Sigmoid colon (tissue), 4 donors: ENCODE measurements at regions not wholly inside any gene's neighbourhood (a gene's known extent, or its start where the extent isn't known, plus 50 kb on each side); places are given as distances from the start of the nearest gene placed in this dataset.

ENCODE experiments used
- POLR2A ChIP-seq, 2 donors: fragments of 450-650 bp; IDR thresholded peaks; one replicate each; pipeline ENCODE4 v1.6.1; 2016; ENCODE audit warnings: antibody characterized with exemption in 2 of 2, mild to moderate bottlenecking in 2 of 2, moderate library complexity in 2 of 2
- POLR2AphosphoS5 ChIP-seq, 4 donors: sonication (generic); formaldehyde crosslinking; IDR thresholded peaks; one replicate each; pipeline ENCODE4 v1.6.1; 2017; ENCODE audit warnings: antibody characterized with exemption in 4 of 4
- TF ChIP-seq, protein P1 (sequence below), 4 experiments: fragments of 450-650 bp in 3 of 4; fragments of 200-600 bp in 1 of 4; IDR thresholded peaks; one replicate each; pipeline ENCODE4 v1.5.1; 2016 to 2019; ENCODE audit warnings: antibody characterized with exemption in 4 of 4, mild to moderate bottlenecking in 3 of 4, moderate library complexity in 2 of 4

DNA sequence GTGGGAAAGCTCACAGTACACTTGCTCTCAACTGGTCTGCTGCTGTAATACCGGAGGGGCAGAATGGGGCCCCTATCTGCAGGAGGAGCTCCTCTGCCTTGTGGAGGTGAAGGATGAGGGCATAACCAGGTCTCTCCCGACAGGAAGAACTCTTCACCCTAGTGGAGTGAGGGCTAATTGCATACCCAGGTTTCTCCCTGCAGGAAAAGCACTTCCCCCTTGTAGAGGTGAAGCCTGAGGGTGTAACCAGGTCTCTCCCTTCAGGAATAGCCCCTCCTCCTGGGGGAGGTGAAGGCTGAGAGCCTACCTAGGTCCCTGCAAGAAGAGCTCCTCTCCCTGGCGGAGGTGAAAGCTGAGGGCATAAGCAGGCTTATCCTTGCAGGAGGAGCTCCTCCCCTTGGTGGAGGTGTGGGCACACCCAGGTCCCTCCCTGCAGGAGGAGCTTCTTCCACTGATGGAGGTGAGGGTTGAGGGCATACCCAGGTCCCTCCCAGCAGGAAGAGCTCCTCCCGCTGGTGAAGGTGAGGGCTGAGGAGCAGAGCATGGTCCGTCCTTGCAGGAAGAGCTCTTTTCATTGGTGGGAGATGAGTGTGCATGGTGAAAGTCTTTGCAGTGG lies 954.1 kb downstream of the NLGN4Y start:
- TF ChIP-seq, protein P1, sequence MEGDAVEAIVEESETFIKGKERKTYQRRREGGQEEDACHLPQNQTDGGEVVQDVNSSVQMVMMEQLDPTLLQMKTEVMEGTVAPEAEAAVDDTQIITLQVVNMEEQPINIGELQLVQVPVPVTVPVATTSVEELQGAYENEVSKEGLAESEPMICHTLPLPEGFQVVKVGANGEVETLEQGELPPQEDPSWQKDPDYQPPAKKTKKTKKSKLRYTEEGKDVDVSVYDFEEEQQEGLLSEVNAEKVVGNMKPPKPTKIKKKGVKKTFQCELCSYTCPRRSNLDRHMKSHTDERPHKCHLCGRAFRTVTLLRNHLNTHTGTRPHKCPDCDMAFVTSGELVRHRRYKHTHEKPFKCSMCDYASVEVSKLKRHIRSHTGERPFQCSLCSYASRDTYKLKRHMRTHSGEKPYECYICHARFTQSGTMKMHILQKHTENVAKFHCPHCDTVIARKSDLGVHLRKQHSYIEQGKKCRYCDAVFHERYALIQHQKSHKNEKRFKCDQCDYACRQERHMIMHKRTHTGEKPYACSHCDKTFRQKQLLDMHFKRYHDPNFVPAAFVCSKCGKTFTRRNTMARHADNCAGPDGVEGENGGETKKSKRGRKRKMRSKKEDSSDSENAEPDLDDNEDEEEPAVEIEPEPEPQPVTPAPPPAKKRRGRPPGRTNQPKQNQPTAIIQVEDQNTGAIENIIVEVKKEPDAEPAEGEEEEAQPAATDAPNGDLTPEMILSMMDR (IDR thresholded peaks at IDR 0.05): no peak
- TF ChIP-seq POLR2AphosphoS5 (IDR thresholded peaks at IDR 0.05) (no peak), POLR2A (IDR thresholded peaks at IDR 0.05) (no peak)
